ENCODE measurements at regions not wholly inside any gene's neighbourhood (a gene's known extent, or its start where the extent isn't known, plus 50 kb on each side); places are given as distances from the start of the nearest gene placed in this dataset.

GRCh38 chr1:104197516-104197915 is 447.8 kb downstream of the AMY1C start:
- TF ChIP-seq CTCF (IDR thresholded peaks at IDR 0.05; ENCODE audit: extremely low read depth in 1 of 2, insufficient read depth in 1 of 2, low read depth in 1 of 2, low read length in 2 of 2) (no peak), JUN (IDR thresholded peaks at IDR 0.05; ENCODE audit: borderline replicate concordance, insufficient read depth, insufficient read length, low read depth) (no peak), MAX (IDR thresholded peaks at IDR 0.05; ENCODE audit: insufficient read depth, insufficient read length) (no peak), EZH2 (IDR thresholded peaks at IDR 0.05; ENCODE audit: borderline replicate concordance, low read depth, low read length, severe bottlenecking) (no peak), POLR2A (IDR thresholded peaks at IDR 0.05; ENCODE audit: low read depth, low read length) (no peak)

All from endothelial cell of umbilical vein (primary cell).